ENCODE measurements at regions not wholly inside any gene's neighbourhood (a gene's known extent, or its start where the extent isn't known, plus 50 kb on each side); places are given as distances from the start of the nearest gene placed in this dataset.

DNA sequence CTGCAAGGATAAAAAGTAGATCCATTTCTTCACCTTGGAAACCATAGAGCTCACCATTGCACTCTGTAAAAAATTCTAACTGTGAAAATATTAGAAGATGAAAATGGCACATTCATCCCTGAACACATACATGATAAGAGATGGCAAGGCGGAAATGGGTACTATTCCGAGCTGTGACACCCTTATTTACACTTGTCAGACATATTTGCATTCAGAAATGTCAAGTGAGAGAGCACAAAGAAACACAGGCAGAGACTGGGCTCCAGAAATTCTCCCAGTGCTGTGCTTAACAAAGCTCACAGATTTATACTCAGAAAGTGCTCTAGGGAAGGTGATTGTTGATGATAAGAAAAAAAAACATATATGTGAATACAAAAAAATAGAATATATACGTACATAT lies 170.3 kb upstream of the PUM3 start:
- H3K27ac ChIP-seq, result no peak overlapping the region
- TF ChIP-seq, protein P1, sequence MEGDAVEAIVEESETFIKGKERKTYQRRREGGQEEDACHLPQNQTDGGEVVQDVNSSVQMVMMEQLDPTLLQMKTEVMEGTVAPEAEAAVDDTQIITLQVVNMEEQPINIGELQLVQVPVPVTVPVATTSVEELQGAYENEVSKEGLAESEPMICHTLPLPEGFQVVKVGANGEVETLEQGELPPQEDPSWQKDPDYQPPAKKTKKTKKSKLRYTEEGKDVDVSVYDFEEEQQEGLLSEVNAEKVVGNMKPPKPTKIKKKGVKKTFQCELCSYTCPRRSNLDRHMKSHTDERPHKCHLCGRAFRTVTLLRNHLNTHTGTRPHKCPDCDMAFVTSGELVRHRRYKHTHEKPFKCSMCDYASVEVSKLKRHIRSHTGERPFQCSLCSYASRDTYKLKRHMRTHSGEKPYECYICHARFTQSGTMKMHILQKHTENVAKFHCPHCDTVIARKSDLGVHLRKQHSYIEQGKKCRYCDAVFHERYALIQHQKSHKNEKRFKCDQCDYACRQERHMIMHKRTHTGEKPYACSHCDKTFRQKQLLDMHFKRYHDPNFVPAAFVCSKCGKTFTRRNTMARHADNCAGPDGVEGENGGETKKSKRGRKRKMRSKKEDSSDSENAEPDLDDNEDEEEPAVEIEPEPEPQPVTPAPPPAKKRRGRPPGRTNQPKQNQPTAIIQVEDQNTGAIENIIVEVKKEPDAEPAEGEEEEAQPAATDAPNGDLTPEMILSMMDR (conservative IDR thresholded peaks at IDR 0.05), result no peak

DNA sequence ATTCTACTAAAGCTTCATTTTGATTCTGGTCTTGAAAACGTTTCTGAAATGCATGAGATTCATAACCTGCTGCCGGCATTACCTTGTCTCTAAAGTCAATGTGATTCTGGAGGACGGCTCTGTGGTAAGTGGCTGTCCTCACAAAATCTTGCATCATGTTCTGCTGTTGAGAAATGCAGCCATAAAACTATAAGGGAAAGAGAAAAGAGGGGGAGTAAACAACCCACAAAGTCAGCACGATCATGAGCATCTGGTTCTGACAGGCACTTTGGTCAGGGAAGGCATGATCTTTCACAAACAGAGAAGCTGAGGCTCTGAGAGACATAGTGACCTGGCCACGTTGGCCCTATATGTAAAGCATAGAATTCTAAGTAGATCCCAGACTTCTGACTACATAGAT lies 168.9 kb upstream of the PUM3 start:
- H3K27ac ChIP-seq, result no peak overlapping the region
- TF ChIP-seq, protein P1 (conservative IDR thresholded peaks at IDR 0.05), result no peak

DNA sequence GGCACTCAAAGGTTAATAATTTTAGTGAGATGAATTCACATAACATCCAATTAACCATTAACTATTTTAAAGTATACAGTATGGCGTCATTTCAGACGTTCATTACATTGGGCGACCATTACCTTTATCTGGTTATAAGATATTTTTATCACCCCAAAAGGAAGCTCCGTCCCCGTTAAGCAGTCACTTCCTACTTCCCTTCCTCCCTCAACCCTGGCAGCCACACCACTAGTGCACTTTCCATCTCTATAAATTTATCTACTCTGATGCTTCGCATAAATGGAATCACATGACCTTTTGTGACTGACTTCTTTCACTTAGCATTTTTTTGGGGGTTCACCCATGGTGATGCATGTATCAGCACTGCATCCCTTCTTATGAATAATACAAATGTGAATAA lies 168.3 kb upstream of the PUM3 start:
- TF ChIP-seq, protein P1 (conservative IDR thresholded peaks at IDR 0.05), result no peak
- H3K27ac ChIP-seq, result no peak overlapping the region

DNA sequence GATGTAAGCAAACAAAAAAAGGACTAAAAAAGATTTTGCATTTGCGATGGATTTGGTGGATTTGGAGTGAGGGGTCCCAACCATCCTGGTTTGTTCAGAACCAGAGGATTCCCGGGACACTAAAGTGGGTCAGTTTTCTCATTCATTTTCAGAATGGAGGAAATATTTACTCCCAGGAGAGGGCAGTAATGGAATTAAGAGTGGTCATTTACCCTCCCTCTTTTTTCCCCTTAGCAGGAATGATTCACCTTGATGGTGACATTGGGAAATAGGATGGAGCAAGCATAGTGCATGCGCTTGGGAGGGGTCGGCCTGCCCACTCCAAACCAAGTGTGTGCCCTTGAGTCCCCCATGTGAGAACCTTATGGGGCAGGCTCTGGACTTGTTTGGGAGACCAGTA lies 164.2 kb upstream of the PUM3 start:
- TF ChIP-seq, protein P1 (conservative IDR thresholded peaks at IDR 0.05), result peak; percentile 35; the same call in 1 of the 2 replicates
- no peak overlapping the region for H3K27ac ChIP-seq

DNA sequence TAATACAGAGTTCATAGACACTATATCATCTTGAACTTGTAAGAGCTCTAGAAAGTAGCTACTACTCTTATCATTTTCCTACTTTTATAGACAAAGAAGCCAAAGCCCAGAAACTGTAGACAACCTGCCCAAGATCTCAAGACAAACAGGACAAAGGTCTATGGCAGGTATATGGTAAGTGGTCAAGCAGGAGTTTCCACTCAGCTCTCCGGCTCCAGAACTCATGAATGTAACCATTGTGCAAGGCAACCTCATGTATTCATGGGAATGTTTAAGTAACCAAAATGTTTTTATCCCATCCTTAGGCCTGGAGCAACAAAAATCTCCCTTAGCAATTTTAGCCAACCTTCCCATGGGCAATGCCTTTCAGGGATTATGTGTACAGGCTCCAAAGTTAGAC lies 163.4 kb upstream of the PUM3 start:
- TF ChIP-seq, protein P1 (conservative IDR thresholded peaks at IDR 0.05), result no peak

DNA sequence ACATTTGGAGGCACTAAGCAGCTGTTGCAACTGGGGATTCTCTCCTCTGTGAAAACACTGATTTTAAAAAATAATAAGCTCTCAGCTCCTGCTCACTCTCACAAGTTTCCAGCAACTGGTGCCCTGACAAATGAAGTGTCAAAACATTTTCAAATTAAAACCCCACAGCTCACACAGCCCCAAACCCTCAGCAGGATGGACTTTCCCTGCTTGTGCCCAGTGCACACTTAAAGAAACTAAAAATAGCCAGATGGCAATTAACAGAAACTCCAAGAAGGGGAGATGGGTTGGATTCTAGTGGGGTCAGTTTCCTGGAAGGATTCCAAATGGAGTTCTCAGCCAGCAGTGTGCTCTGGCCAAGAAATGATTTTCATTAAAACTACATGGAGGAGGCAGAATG lies 163.0 kb upstream of the PUM3 start:
- H3K27ac ChIP-seq, result no peak overlapping the region
- TF ChIP-seq, protein P1 (conservative IDR thresholded peaks at IDR 0.05), result no peak

More for the DNA sequence above, 163.4 kb upstream of the PUM3 start:
- H3K27ac ChIP-seq, result no peak overlapping the region

DNA sequence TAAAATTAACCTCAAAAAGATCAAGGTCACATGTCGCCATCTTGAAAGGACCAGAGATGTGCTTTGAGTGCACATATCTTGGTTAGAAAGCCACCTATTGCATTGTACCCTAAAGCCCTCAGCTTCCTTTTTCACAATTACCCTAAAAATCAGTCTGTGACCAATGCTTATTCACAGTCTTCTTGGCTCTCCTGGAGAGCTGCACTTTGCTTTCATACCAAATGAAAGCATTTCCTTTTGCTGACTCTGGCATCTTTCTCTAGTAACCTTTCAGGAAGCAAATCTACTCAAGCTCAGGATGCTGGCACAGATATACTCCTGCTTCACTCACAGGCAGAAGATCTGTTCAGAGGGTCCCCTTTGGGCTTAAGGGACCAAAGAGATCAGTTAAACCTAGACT lies 160.7 kb upstream of the PUM3 start:
- TF ChIP-seq, protein P1 (conservative IDR thresholded peaks at IDR 0.05), result no peak
- no peak overlapping the region for H3K27ac ChIP-seq

DNA sequence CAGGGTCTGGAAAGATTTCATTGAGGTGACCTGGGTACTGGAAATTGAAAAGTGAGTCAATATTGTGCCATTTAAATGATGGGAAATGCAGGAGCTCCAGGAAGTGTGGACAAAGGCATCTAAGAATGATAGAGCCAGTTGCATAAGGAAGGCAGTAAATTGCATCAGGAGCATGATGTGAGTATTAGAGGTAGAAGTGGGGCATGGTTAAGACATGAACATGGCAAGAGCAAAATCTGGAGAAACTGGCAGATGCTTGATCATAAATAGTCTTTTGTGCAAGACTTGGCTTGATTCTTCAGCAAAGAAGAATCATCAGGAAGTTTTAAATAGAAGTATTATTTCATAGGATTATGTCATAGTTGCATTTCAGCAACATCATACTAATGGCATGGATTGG lies 157.4 kb upstream of the PUM3 start:
- H3K27ac ChIP-seq, result no peak overlapping the region
- TF ChIP-seq, protein P1 (conservative IDR thresholded peaks at IDR 0.05), result no peak
